Small intestine (tissue), 7 donors: ENCODE measurements at regions not wholly inside any gene's neighbourhood (a gene's known extent, or its start where the extent isn't known, plus 50 kb on each side); places are given as distances from the start of the nearest gene placed in this dataset.

Source experiments
- DNase-seq, 2 donors: peaks; one replicate each; pipeline versions ENCODE4 v3.0.0 to v3.0.0-alpha.2; 2013
- FAIRE-seq: peaks from 2 replicates; lab custom pipeline; 2012; peaks lifted over from hg19 to GRCh38; lab: Jason Lieb, UNC
- H3K27ac ChIP-seq, 3 donors: one replicate each; pipeline ENCODE4 v1.5.1; 2013; ENCODE audit warnings: low read length in 2 of 3, mild to moderate bottlenecking in 2 of 3, control low read depth in 1 of 3, inconsistent platforms in 1 of 3, low read depth in 1 of 3, moderate library complexity in 1 of 3
- H3K27me3 ChIP-seq, 3 donors: one replicate each; pipeline ENCODE4 v1.6.1; 2013; ENCODE audit warnings: low read length in 3 of 3, inconsistent platforms in 1 of 3; ENCODE audit not compliant: control insufficient read depth in 3 of 3, insufficient read depth in 3 of 3
- H3K36me3 ChIP-seq, 3 donors: one replicate each; pipeline ENCODE4 v1.6.1; 2013; ENCODE audit warnings: low read length in 3 of 3, inconsistent platforms in 1 of 3, low read depth in 1 of 3, mild to moderate bottlenecking in 1 of 3, moderate library complexity in 1 of 3; ENCODE audit not compliant: control insufficient read depth in 3 of 3, insufficient read depth in 2 of 3
- H3K4me1 ChIP-seq, 3 donors: one replicate each; pipeline ENCODE4 v1.6.1; 2013; ENCODE audit warnings: low read length in 2 of 3, inconsistent platforms in 1 of 3, low read depth in 1 of 3, mild to moderate bottlenecking in 1 of 3, moderate library complexity in 1 of 3; ENCODE audit not compliant: control insufficient read depth in 3 of 3, insufficient read depth in 2 of 3
- H3K4me3 ChIP-seq, 3 donors: one replicate each; pipeline ENCODE4 v1.5.1; 2013; ENCODE audit warnings: low read length in 3 of 3, control low read depth in 1 of 3, inconsistent platforms in 1 of 3, low read depth in 1 of 3, mild to moderate bottlenecking in 1 of 3, moderate library complexity in 1 of 3
- H3K9me3 ChIP-seq, 2 donors: one replicate each; pipeline ENCODE4 v1.6.1; 2013; ENCODE audit warnings: low read depth in 1 of 2, low read length in 1 of 2; ENCODE audit not compliant: control insufficient read depth in 2 of 2, insufficient read depth in 1 of 2
- WGBS, 3 donors: extraction: QIAGEN DNeasy Blood & Tissue Kit; methylation state at CpG; one replicate each; pipeline ENCODE4 v1.1.7; 2013; 5-methylcytosine and 5-hydroxymethylcytosine counted together
- donor health status: healthy with polysubstance abuse.
- donor health status: control.
- donor health status: control.
- donor health status: Bipolar disorder and iron deficiency.
- donor health status: healthy.

GRCh38 chr10:56596257-56596656 is 235.2 kb upstream of the ZWINT start:
- Histone ChIP-seq H3K36me3 (no peaks in the 10 kb centered on the region), H3K27me3 (no peaks in the 10 kb centered on the region), H3K4me1 (no peaks in the 10 kb centered on the region), H3K4me3 (no peak overlapping the region), H3K27ac (no peak overlapping the region), H3K9me3 (no peaks in the 10 kb centered on the region)
- DNase-seq (no peak), FAIRE-seq (no peak)
- WGBS, 3 donors, result 37 to 61% (median 42%) methylated on average over 4 of the region's 4 CpGs

- FAIRE-seq, result no peak
- Histone ChIP-seq H3K4me1 (no peaks in the 10 kb centered on the region), H3K36me3 (no peaks in the 10 kb centered on the region), H3K9me3 (no peaks in the 10 kb centered on the region), H3K27ac (no peak overlapping the region), H3K4me3 (no peak overlapping the region), H3K27me3 (no peaks in the 10 kb centered on the region)
- no peak for DNase-seq
- 46 to 71% (median 51%) methylated on average over 1 of the region's 1 CpG for WGBS, 3 donors
Measured at GRCh38 chr10:56593120-56593519, 232.1 kb upstream of the ZWINT start.

GRCh38 chr10:56586461-56586891 is 225.4 kb upstream of the ZWINT start:
- WGBS, 3 donors, result 60 to 74% (median 72%) methylated on average over 12 of the region's 12 CpGs
- DNase-seq (no peak), FAIRE-seq (no peak)
- H3K9me3 ChIP-seq, result no peaks in the 10 kb centered on the region
- H3K36me3 ChIP-seq, result no peaks in the 10 kb centered on the region
- no peaks in the 10 kb centered on the region for H3K4me1 ChIP-seq
- H3K27me3 ChIP-seq, result no peaks in the 10 kb centered on the region
- H3K27ac ChIP-seq, result no peak overlapping the region
- no peak overlapping the region for H3K4me3 ChIP-seq

GRCh38 chr10:56585447-56586171 is 224.6 kb upstream of the ZWINT start:
- no peak overlapping the region for H3K4me3 ChIP-seq
- H3K4me1 ChIP-seq, result no peaks in the 10 kb centered on the region
- FAIRE-seq (no peak), DNase-seq (no peak)
- H3K9me3 ChIP-seq, result no peaks in the 10 kb centered on the region
- H3K27ac ChIP-seq, result no peak overlapping the region
- H3K27me3 ChIP-seq, result no peaks in the 10 kb centered on the region
- 70 to 79% (median 77%) methylated on average over 4 of the region's 4 CpGs for WGBS, 3 donors
- H3K36me3 ChIP-seq, result no peaks in the 10 kb centered on the region

- Histone ChIP-seq H3K27ac (no peak overlapping the region), H3K9me3 (no peaks in the 10 kb centered on the region), H3K27me3 (no peaks in the 10 kb centered on the region), H3K4me3 (no peak overlapping the region), H3K36me3 (no peaks in the 10 kb centered on the region), H3K4me1 (no peaks in the 10 kb centered on the region)
- 71 to 76% (median 73%) methylated on average over 1 of the region's 1 CpG for WGBS, 3 donors
- FAIRE-seq, result no peak
- DNase-seq, result no peak
Measured at GRCh38 chr10:56583316-56583715, 222.3 kb upstream of the ZWINT start.

- no peak overlapping the region for H3K27ac ChIP-seq
- no peak for DNase-seq
- peaks cover 0 to 13% of the 10 kb centered on the region in 2 donors for H3K9me3 ChIP-seq
- H3K4me1 ChIP-seq, result no peaks in the 10 kb centered on the region
- no peak overlapping the region for H3K4me3 ChIP-seq
- no peak for FAIRE-seq
- no peaks in the 10 kb centered on the region for H3K36me3 ChIP-seq
- no peaks in the 10 kb centered on the region for H3K27me3 ChIP-seq
- 92 to 97% (median 93%) methylated on average over 1 of the region's 1 CpG for WGBS, 3 donors
Measured at GRCh38 chr10:56567580-56567979, 206.5 kb upstream of the ZWINT start.

GRCh38 chr10:56561336-56561735 is 200.3 kb upstream of the ZWINT start:
- Histone ChIP-seq H3K4me3 (no peak overlapping the region), H3K36me3 (no peaks in the 10 kb centered on the region), H3K4me1 (no peaks in the 10 kb centered on the region), H3K9me3 (no peaks in the 10 kb centered on the region), H3K27ac (no peak overlapping the region), H3K27me3 (no peaks in the 10 kb centered on the region)
- DNase-seq (no peak), FAIRE-seq (no peak)
- WGBS, 3 donors, result 74 to 80% (median 76%) methylated on average over 3 of the region's 3 CpGs

- Histone ChIP-seq H3K4me3 (no peak overlapping the region), H3K9me3 (peaks cover 0 to 3% of the 10 kb centered on the region in 2 donors), H3K27me3 (no peaks in the 10 kb centered on the region), H3K36me3 (no peaks in the 10 kb centered on the region), H3K4me1 (no peaks in the 10 kb centered on the region), H3K27ac (no peak overlapping the region)
- 72 to 76% (median 76%) methylated on average over 9 of the region's 9 CpGs for WGBS, 3 donors
- FAIRE-seq, result no peak
- no peak for DNase-seq
Measured at GRCh38 chr10:56551037-56551436, 190.0 kb upstream of the ZWINT start.

GRCh38 chr10:56547163-56547562 is 186.1 kb upstream of the ZWINT start:
- FAIRE-seq (no peak), DNase-seq (no peak)
- H3K36me3 ChIP-seq, result no peaks in the 10 kb centered on the region
- no peaks in the 10 kb centered on the region for H3K27me3 ChIP-seq
- 53 to 56% (median 54%) methylated on average over 4 of the region's 4 CpGs for WGBS, 3 donors
- H3K4me3 ChIP-seq, result no peak overlapping the region
- peaks cover 0 to 3% of the 10 kb centered on the region in 2 donors for H3K9me3 ChIP-seq
- no peaks in the 10 kb centered on the region for H3K4me1 ChIP-seq
- H3K27ac ChIP-seq, result no peak overlapping the region
